Neural progenitor cell (in vitro differentiated cells): ENCODE measurements at regions not wholly inside any gene's neighbourhood (a gene's known extent, or its start where the extent isn't known, plus 50 kb on each side); places are given as distances from the start of the nearest gene placed in this dataset.

Experiments
- DNase-seq: peaks from one replicate; pipeline ENCODE4 v3.0.0-alpha.2; 2016; ENCODE audit warnings: low spot score
- H2AFZ ChIP-seq: fragments of 200-600 bp; sonication (generic); replicated peaks from 2 replicates; pipeline ENCODE4 v1.6.1; 2016; ENCODE audit warnings: antibody characterized with exemption
- H3F3A ChIP-seq: fragments of 200-600 bp; sonication (generic); 2 replicates; pipeline ENCODE4 v1.6.1; 2016; ENCODE audit warnings: antibody characterized with exemption, low read depth
- H3K27ac ChIP-seq: fragments of 200-600 bp; sonication (generic); 2 replicates; pipeline ENCODE4 v1.5.1; 2016; ENCODE audit warnings: mild to moderate bottlenecking
- H3K27me3 ChIP-seq: fragments of 200-600 bp; sonication (generic); 2 replicates; pipeline ENCODE4 v1.6.1; 2016; ENCODE audit warnings: mild to moderate bottlenecking, moderate library complexity
- H3K36me3 ChIP-seq: fragments of 200-600 bp; sonication (generic); 2 replicates; pipeline ENCODE4 v1.5.1; 2016
- H3K4me1 ChIP-seq: fragments of 200-600 bp; sonication (generic); 2 replicates; pipeline ENCODE4 v1.6.1; 2016; ENCODE audit warnings: mixed run types
- H3K4me2 ChIP-seq: fragments of 200-600 bp; sonication (generic); 2 replicates; pipeline ENCODE4 v1.6.1; 2016
- H3K4me3 ChIP-seq: fragments of 200-600 bp; sonication (generic); 2 replicates; pipeline ENCODE4 v1.5.1; 2016
- H3K79me2 ChIP-seq: fragments of 200-600 bp; sonication (generic); 2 replicates; pipeline ENCODE4 v1.6.1; 2016; ENCODE audit warnings: low read depth
- H3K9ac ChIP-seq: fragments of 200-600 bp; sonication (generic); 2 replicates; pipeline ENCODE4 v1.6.1; 2016
- H3K9me3 ChIP-seq: fragments of 200-600 bp; sonication (generic); 2 replicates; pipeline ENCODE4 v1.5.1; 2016; ENCODE audit warnings: low read depth
- H4K20me1 ChIP-seq: fragments of 200-600 bp; sonication (generic); 2 replicates; pipeline ENCODE4 v1.6.1; 2016; ENCODE audit warnings: low read depth
- H3K27ac Mint-ChIP-seq: 3 replicates; pipeline ENCODE4 v1.8.0; 2021; ENCODE audit warnings: mixed read lengths
- H3K27me3 Mint-ChIP-seq: 2 replicates; pipeline ENCODE4 v1.8.0; 2022; ENCODE audit warnings: low read depth, mild to moderate bottlenecking, inconsistent platforms, moderate library complexity, mixed read lengths; ENCODE audit not compliant: insufficient read depth
- H3K36me3 Mint-ChIP-seq: 3 replicates; pipeline ENCODE4 v1.8.0; 2021; ENCODE audit warnings: mixed read lengths
- H3K4me1 Mint-ChIP-seq: 3 replicates; pipeline ENCODE4 v1.8.0; 2021; ENCODE audit warnings: mixed read lengths
- H3K4me3 Mint-ChIP-seq: 3 replicates; pipeline ENCODE4 v1.8.0; 2021; ENCODE audit warnings: mild to moderate bottlenecking, moderate library complexity, mixed read lengths
- H3K9me3 Mint-ChIP-seq: 3 replicates; pipeline ENCODE4 v1.8.0; 2020; ENCODE audit warnings: mixed read lengths
- CTCF ChIP-seq: fragments of 200-600 bp; sonication (generic); IDR thresholded peaks from 2 replicates; pipeline ENCODE4 v1.5.1; 2017; ENCODE audit warnings: antibody characterized with exemption, mild to moderate bottlenecking
- EZH2 ChIP-seq: fragments of 200-600 bp; sonication (generic); IDR thresholded peaks from 2 replicates; pipeline ENCODE4 v1.6.1; 2017; ENCODE audit warnings: antibody characterized with exemption, mild to moderate bottlenecking, moderate library complexity
- EZH2phosphoT487 ChIP-seq: fragments of 200-600 bp; sonication (generic); IDR thresholded peaks from 2 replicates; pipeline ENCODE4 v1.6.1; 2017; ENCODE audit warnings: antibody characterized with exemption

- H3K9me3 ChIP-seq, result no peaks in the 10 kb centered on the region
- H3K36me3 Mint-ChIP-seq, result no peaks in the 10 kb centered on the region
- no peaks in the 10 kb centered on the region for H3K27me3 Mint-ChIP-seq
- H3K36me3 ChIP-seq, result no peaks in the 10 kb centered on the region
- no peak for DNase-seq
- H3F3A ChIP-seq, result no peaks in the 10 kb centered on the region
- H4K20me1 ChIP-seq, result no peaks in the 10 kb centered on the region
- TF ChIP-seq CTCF, result no peak
- TF ChIP-seq EZH2, result no peak
- no peak for TF ChIP-seq EZH2phosphoT487
- H2AFZ ChIP-seq, result no peak overlapping the region
- no peaks in the 10 kb centered on the region for H3K27me3 ChIP-seq
- peaks cover 9% of the 10 kb centered on the region for H3K4me1 ChIP-seq
- no peak overlapping the region for H3K9ac ChIP-seq
- H3K27ac ChIP-seq, result no peak overlapping the region
- H3K4me3 Mint-ChIP-seq, result no peak overlapping the region
- H3K27ac Mint-ChIP-seq, result no peak overlapping the region
- no peak overlapping the region for H3K4me3 ChIP-seq
- peaks cover 5% of the 10 kb centered on the region for H3K4me1 Mint-ChIP-seq
- no peaks in the 10 kb centered on the region for H3K9me3 Mint-ChIP-seq
- no peak overlapping the region for H3K4me2 ChIP-seq
- H3K79me2 ChIP-seq, result no peaks in the 10 kb centered on the region
Measured at GRCh38 chr16:51816929-51817328, 665.9 kb upstream of the SALL1 start.

- H3K36me3 Mint-ChIP-seq, result no peaks in the 10 kb centered on the region
- no peaks in the 10 kb centered on the region for H3K79me2 ChIP-seq
- no peak overlapping the region for H3K4me3 ChIP-seq
- no peaks in the 10 kb centered on the region for H3K36me3 ChIP-seq
- H4K20me1 ChIP-seq, result no peaks in the 10 kb centered on the region
- H3K27ac Mint-ChIP-seq, result no peak overlapping the region
- DNase-seq, result no peak
- H3K27me3 ChIP-seq, result no peaks in the 10 kb centered on the region
- no peak overlapping the region for H3K27ac ChIP-seq
- no peaks in the 10 kb centered on the region for H3K9me3 ChIP-seq
- H3K4me1 ChIP-seq, result peaks cover 9% of the 10 kb centered on the region
- H3K9me3 Mint-ChIP-seq, result no peaks in the 10 kb centered on the region
- peaks cover 5% of the 10 kb centered on the region for H3K4me1 Mint-ChIP-seq
- no peak overlapping the region for H2AFZ ChIP-seq
- H3F3A ChIP-seq, result no peaks in the 10 kb centered on the region
- no peak overlapping the region for H3K4me2 ChIP-seq
- TF ChIP-seq CTCF (no peak), EZH2 (no peak), EZH2phosphoT487 (no peak)
- H3K4me3 Mint-ChIP-seq, result no peak overlapping the region
- no peak overlapping the region for H3K9ac ChIP-seq
- H3K27me3 Mint-ChIP-seq, result no peaks in the 10 kb centered on the region
Measured at GRCh38 chr16:51815523-51815922, 664.5 kb upstream of the SALL1 start.

- TF ChIP-seq EZH2 (no peak), EZH2phosphoT487 (no peak), CTCF (no peak)
- no peak for DNase-seq
- peaks cover 4% of the 10 kb centered on the region for H3K9me3 Mint-ChIP-seq
- Histone ChIP-seq H4K20me1 (no peaks in the 10 kb centered on the region), H3K9ac (no peak overlapping the region), H3K27me3 (no peaks in the 10 kb centered on the region), H2AFZ (no peak overlapping the region), H3K9me3 (no peaks in the 10 kb centered on the region), H3K4me3 (no peak overlapping the region), H3K4me2 (no peak overlapping the region), H3K27ac (no peak overlapping the region), H3K79me2 (no peaks in the 10 kb centered on the region), H3K36me3 (no peaks in the 10 kb centered on the region), H3F3A (no peaks in the 10 kb centered on the region), H3K4me1 (peaks cover 1% of the 10 kb centered on the region)
- no peak overlapping the region for H3K27ac Mint-ChIP-seq
- H3K27me3 Mint-ChIP-seq, result no peaks in the 10 kb centered on the region
- no peak overlapping the region for H3K4me3 Mint-ChIP-seq
- peaks cover under 1% of the 10 kb centered on the region for H3K4me1 Mint-ChIP-seq
- no peaks in the 10 kb centered on the region for H3K36me3 Mint-ChIP-seq
Measured at GRCh38 chr16:51814617-51815016, 663.5 kb upstream of the SALL1 start.
